HUES6 (cell line): ENCODE measurements at regions not wholly inside any gene's neighbourhood (a gene's known extent, or its start where the extent isn't known, plus 50 kb on each side); places are given as distances from the start of the nearest gene placed in this dataset.

Source experiments
- H3K27ac ChIP-seq: 2 replicates; pipeline ENCODE4 v1.7.0; 2013; ENCODE audit warnings: low read depth, mild to moderate bottlenecking, low read length, inconsistent platforms
- H3K27me3 ChIP-seq: 2 replicates; pipeline ENCODE4 v1.6.1; 2013; ENCODE audit warnings: low read length; ENCODE audit not compliant: control insufficient read depth, insufficient read depth
- H3K36me3 ChIP-seq: 2 replicates; pipeline ENCODE4 v1.6.1; 2013; ENCODE audit warnings: low read length; ENCODE audit not compliant: control insufficient read depth, insufficient read depth
- H3K4me1 ChIP-seq: 2 replicates; pipeline ENCODE4 v1.6.1; 2013; ENCODE audit warnings: low read length; ENCODE audit not compliant: control insufficient read depth, insufficient read depth
- H3K4me3 ChIP-seq: 2 replicates; pipeline ENCODE4 v1.5.1; 2013; ENCODE audit warnings: low read depth, low read length
- H3K9ac ChIP-seq: one replicate; pipeline ENCODE4 v1.6.1; 2013; ENCODE audit warnings: mild to moderate bottlenecking, low read length
- H3K9me3 ChIP-seq: 2 replicates; pipeline ENCODE4 v1.6.1; 2013; ENCODE audit warnings: low read depth, low read length; ENCODE audit not compliant: control insufficient read depth, insufficient read depth

GRCh38 chr17:70648166-70648565, 478.8 kb downstream of the KCNJ2 start:
- Histone ChIP-seq H3K27ac (no peak overlapping the region), H3K4me3 (no peak overlapping the region), H3K9ac (no peak overlapping the region), H3K36me3 (no peaks in the 10 kb centered on the region), H3K4me1 (no peaks in the 10 kb centered on the region), H3K27me3 (no peaks in the 10 kb centered on the region), H3K9me3 (peaks cover 5% of the 10 kb centered on the region; the same call in 1 of the 2 replicates)

DNA sequence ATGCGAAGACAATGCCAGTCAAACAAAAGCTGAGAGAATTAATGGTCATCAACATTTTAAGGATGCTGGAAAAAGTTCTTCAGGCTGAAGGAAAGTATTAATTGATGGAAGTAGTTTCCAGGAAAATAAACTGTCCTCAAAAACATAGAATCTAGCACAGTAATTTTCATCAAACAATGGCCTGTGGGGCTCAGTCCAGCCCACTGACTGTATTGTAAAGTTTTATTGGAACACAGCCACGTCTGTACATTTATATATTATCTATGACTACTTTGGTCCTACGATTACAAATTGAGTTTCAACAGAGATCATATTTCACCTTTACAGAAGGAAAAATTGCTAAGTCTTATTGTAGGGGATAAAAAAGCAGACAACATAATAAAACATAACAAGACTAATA, 484.5 kb downstream of the KCNJ2 start:
- no peak overlapping the region for H3K4me3 ChIP-seq
- H3K36me3 ChIP-seq, result no peaks in the 10 kb centered on the region
- no peak overlapping the region for H3K27ac ChIP-seq
- H3K4me1 ChIP-seq, result no peaks in the 10 kb centered on the region
- H3K9me3 ChIP-seq, result no peaks in the 10 kb centered on the region
- no peaks in the 10 kb centered on the region for H3K27me3 ChIP-seq
- H3K9ac ChIP-seq, result no peak overlapping the region

GRCh38 chr17:70654706-70655105, 485.4 kb downstream of the KCNJ2 start:
- Histone ChIP-seq H3K27me3 (no peaks in the 10 kb centered on the region), H3K9ac (no peak overlapping the region), H3K4me1 (no peaks in the 10 kb centered on the region), H3K4me3 (no peak overlapping the region), H3K27ac (no peak overlapping the region), H3K9me3 (no peaks in the 10 kb centered on the region), H3K36me3 (no peaks in the 10 kb centered on the region)

- no peak overlapping the region for H3K9ac ChIP-seq
- no peaks in the 10 kb centered on the region for H3K9me3 ChIP-seq
- H3K27ac ChIP-seq, result no peak overlapping the region
- H3K36me3 ChIP-seq, result no peaks in the 10 kb centered on the region
- H3K27me3 ChIP-seq, result no peaks in the 10 kb centered on the region
- no peak overlapping the region for H3K4me3 ChIP-seq
- no peaks in the 10 kb centered on the region for H3K4me1 ChIP-seq
Measured at GRCh38 chr17:70655176-70655958, 486.0 kb downstream of the KCNJ2 start.

DNA sequence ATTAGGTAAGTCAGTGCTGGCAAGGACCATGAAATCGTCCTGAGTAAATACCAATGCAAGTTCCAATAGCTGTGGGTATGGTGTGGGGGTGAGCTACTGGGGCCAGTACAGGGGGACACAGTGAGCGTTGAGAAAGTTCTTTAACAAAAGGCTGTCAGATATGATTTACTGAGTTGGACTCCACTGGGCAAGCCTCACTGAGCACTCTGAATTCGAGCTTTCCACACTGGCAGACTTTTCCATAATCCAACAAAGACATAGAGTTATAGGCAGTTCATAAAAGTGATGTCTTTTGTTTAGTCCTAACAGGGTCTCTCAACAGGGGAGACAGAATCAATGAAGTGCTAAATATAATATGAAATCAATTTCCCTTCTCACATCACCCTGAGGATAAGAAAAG, 489.0 kb downstream of the KCNJ2 start:
- H3K4me1 ChIP-seq, result no peaks in the 10 kb centered on the region
- no peaks in the 10 kb centered on the region for H3K36me3 ChIP-seq
- H3K9me3 ChIP-seq, result no peaks in the 10 kb centered on the region
- H3K27ac ChIP-seq, result no peak overlapping the region
- H3K4me3 ChIP-seq, result no peak overlapping the region
- H3K9ac ChIP-seq, result no peak overlapping the region
- no peaks in the 10 kb centered on the region for H3K27me3 ChIP-seq

GRCh38 chr17:70658840-70659239, 489.5 kb downstream of the KCNJ2 start:
- no peaks in the 10 kb centered on the region for H3K36me3 ChIP-seq
- no peaks in the 10 kb centered on the region for H3K9me3 ChIP-seq
- no peak overlapping the region for H3K9ac ChIP-seq
- H3K4me1 ChIP-seq, result no peaks in the 10 kb centered on the region
- H3K27ac ChIP-seq, result no peak overlapping the region
- H3K27me3 ChIP-seq, result no peaks in the 10 kb centered on the region
- H3K4me3 ChIP-seq, result no peak overlapping the region

DNA sequence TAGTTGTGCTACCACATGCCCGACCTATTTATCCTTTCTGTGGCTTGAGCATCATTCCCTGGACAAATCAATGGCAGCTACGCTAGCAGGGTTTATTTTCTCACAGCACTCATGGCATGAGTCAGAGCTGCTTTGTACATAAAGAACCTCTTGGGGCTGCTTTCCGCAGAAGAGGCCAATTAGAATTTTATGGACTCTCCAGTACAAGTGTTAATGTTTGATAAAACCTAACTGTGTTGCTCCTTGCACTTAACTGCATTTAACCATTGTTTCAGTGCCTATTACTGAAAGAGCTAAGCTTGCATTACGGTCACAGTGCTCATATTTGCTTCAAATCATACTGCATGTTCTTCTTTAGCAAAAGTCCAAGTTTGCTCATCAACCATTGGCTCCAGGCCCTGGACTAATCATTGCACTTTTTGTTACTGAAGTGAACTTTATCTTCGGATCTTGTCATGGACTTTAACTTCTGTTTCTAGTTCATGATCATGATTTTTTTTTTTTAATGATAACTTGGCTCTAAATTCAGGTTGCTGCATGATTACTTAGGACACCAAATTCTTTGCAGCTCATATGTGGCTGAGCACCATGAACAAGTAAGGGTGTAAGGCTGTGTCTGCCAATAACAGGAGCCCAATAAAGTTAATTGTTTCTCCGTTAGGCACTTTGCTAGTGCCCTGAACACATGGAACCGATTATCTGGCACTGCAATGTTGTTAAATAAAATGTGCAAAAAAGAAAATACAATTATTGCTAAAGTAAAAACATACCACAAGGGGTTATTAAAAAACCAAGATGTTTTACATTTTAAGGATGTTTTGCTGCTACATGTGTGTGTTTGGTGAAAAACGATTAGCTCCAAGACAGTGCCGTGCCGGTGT, 492.2 kb downstream of the KCNJ2 start:
- Histone ChIP-seq H3K27me3 (no peaks in the 10 kb centered on the region), H3K36me3 (no peaks in the 10 kb centered on the region), H3K4me1 (no peaks in the 10 kb centered on the region), H3K27ac (no peak overlapping the region), H3K4me3 (no peak overlapping the region), H3K9ac (no peak overlapping the region), H3K9me3 (no peaks in the 10 kb centered on the region)

- H3K4me3 ChIP-seq, result no peak overlapping the region
- no peaks in the 10 kb centered on the region for H3K27me3 ChIP-seq
- no peaks in the 10 kb centered on the region for H3K9me3 ChIP-seq
- H3K9ac ChIP-seq, result no peak overlapping the region
- no peaks in the 10 kb centered on the region for H3K36me3 ChIP-seq
- no peak overlapping the region for H3K27ac ChIP-seq
- no peaks in the 10 kb centered on the region for H3K4me1 ChIP-seq
Measured at GRCh38 chr17:70668276-70668937, 499.1 kb downstream of the KCNJ2 start.

GRCh38 chr17:70668938-70669778, 499.8 kb downstream of the KCNJ2 start:
- Histone ChIP-seq H3K9me3 (no peaks in the 10 kb centered on the region), H3K27ac (no peak overlapping the region), H3K4me3 (no peak overlapping the region), H3K4me1 (no peaks in the 10 kb centered on the region), H3K27me3 (no peaks in the 10 kb centered on the region), H3K9ac (no peak overlapping the region), H3K36me3 (no peaks in the 10 kb centered on the region)

- Histone ChIP-seq H3K9ac (no peak overlapping the region), H3K36me3 (no peaks in the 10 kb centered on the region), H3K4me3 (no peak overlapping the region), H3K4me1 (peaks cover 10% of the 10 kb centered on the region), H3K9me3 (no peaks in the 10 kb centered on the region), H3K27me3 (no peaks in the 10 kb centered on the region), H3K27ac (no peak overlapping the region)
Measured at GRCh38 chr17:70674061-70674460, 504.7 kb downstream of the KCNJ2 start.
